ENCODE measurements at regions not wholly inside any gene's neighbourhood (a gene's known extent, or its start where the extent isn't known, plus 50 kb on each side); places are given as distances from the start of the nearest gene placed in this dataset.
"Not testable (repeated sequence)": the region's sequence is repeated elsewhere in the genome, so short reads cannot be mapped to it uniquely, and the experiment has no call there.

DNA sequence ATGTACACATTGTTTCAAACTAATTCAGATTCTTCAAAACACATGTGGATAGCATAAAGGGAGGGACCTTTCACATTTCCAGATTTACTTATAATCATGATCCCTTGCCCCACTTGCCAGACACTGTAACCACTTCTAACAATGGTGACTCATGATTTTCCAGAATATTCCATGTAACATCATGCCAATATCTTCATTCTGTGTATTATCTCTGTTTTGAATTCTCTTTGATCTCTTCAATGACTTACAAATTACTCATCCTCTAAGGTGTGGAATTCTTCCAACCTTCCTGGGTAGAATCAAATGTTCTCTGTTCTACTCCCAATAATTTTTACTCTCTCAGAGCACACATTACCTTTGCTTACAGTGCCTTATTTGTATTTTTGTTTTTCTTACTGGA is 517.1 kb downstream of the PCDH7 start:
- no peak for DNase-seq (ENCODE audit: extremely low spot score)
- ChIA-PET CTCF (interaction anchor here (1.0 kb wide), 1 partner anchor 14 kb away, joined by 3 read pairs; no protein-coding TSS in a partner anchor), POLR2A (no interaction called here)
- TF ChIP-seq, protein P1, sequence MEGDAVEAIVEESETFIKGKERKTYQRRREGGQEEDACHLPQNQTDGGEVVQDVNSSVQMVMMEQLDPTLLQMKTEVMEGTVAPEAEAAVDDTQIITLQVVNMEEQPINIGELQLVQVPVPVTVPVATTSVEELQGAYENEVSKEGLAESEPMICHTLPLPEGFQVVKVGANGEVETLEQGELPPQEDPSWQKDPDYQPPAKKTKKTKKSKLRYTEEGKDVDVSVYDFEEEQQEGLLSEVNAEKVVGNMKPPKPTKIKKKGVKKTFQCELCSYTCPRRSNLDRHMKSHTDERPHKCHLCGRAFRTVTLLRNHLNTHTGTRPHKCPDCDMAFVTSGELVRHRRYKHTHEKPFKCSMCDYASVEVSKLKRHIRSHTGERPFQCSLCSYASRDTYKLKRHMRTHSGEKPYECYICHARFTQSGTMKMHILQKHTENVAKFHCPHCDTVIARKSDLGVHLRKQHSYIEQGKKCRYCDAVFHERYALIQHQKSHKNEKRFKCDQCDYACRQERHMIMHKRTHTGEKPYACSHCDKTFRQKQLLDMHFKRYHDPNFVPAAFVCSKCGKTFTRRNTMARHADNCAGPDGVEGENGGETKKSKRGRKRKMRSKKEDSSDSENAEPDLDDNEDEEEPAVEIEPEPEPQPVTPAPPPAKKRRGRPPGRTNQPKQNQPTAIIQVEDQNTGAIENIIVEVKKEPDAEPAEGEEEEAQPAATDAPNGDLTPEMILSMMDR (IDR thresholded peaks at IDR 0.05; ENCODE audit: control extremely low read depth, extremely low read depth, low read depth, missing control alignments): no peak

DNA sequence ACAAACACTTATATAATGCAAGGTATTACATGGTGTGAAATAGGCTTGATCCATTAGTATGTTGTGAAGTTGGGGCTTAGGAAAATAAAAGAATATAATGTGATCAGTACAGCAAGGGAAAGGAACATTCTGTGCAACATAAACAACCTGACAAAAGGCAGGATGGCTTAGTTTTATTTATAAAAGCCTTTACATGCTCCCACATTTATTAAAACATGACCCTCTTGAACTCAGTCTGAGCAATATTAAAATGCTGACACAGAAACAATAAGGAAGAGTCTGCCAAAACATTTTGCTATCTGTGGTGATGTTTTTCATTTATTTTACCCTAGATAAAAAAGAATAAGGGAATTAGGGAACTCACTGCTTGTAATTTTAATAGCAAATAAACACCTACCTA is 519.7 kb downstream of the PCDH7 start:
- TF ChIP-seq, protein P1 (IDR thresholded peaks at IDR 0.05; ENCODE audit: control extremely low read depth, extremely low read depth, low read depth, missing control alignments): no peak
- POLR2A ChIA-PET: no interaction called here
- DNase-seq (ENCODE audit: extremely low spot score): no peak
- CTCF ChIA-PET: no interaction called here

DNA sequence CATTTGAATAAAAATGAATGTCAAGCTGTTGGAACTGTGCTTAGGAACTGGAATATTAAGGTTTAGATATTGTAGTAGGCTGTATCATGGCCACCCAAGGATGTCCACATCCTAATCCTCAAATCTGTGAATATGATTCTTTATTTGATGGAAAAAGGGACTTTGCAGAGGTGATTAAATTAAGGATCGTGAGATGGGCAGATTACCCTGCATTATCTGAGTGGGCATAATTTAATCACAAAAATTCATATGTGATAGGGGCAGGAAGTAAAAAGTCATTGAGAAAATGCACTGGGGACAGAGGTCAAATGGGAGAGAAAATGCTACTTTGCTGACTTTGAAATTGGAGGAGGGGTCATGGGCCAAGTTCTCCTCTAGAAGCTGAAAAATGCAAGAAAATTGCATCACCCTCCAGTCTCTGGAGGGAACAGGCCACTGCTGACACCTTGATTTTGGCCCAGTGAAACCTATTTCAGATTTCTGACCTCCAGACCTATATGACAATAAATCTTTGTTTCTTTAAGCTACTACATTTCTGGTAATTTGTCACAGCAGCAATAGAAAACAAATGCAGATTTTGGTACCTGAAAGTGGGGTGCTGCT is 521.4 kb downstream of the PCDH7 start:
- ChIA-PET CTCF (no interaction called here), POLR2A (no interaction called here)
- DNase-seq (ENCODE audit: extremely low spot score): no peak
- TF ChIP-seq, protein P1 (IDR thresholded peaks at IDR 0.05; ENCODE audit: control extremely low read depth, extremely low read depth, low read depth, missing control alignments): no peak

GRCh38 chr4:31246856-31247255 is 526.7 kb downstream of the PCDH7 start:
- ChIA-PET CTCF (no interaction called here), POLR2A (no interaction called here)
- DNase-seq (ENCODE audit: extremely low spot score): no peak
- TF ChIP-seq, protein P1 (IDR thresholded peaks at IDR 0.05; ENCODE audit: control extremely low read depth, extremely low read depth, low read depth, missing control alignments): no peak

DNA sequence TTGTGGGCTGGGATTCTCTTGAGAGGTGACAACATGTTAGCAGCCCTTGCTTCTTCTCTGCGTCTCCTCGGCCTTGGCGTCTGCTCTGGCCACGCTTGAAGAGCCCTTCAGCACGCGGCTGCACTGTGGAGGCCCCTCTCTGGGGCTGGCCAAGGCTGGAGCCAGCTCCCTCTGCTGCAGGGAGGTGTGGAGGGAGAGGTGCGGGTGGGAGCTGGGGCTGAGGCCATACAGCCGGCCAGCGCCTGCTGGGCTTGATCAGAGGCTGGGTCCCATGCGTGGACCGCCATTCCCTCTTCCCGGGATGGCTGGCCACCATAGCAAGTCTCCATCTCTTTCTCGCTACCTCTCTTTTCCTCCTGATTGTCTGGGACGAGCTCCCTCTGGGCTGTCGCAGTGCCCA is 539.0 kb downstream of the PCDH7 start:
- ChIA-PET CTCF (no interaction called here), POLR2A (no interaction called here)
- no peak for DNase-seq (ENCODE audit: extremely low spot score)
- TF ChIP-seq, protein P1 (IDR thresholded peaks at IDR 0.05; ENCODE audit: control extremely low read depth, extremely low read depth, low read depth, missing control alignments): no peak

DNA sequence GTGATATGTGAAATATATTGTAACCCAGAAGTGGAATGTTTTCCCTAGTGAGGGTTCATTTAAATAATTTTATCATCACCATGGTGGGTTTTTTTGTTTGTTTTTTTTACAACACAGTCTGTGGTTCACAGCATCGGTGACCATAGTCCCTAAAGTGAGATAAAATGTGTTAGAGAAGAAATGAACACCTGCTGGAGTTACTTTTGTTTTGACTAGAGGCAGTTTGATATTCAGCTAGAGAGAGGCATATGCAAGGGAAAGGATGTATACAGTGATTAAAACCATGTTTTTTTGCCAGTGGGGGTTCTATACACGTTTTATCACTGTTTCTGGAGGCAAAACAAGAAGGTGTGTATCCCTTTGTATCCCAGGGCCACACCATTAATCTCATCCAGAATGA is 541.5 kb downstream of the PCDH7 start:
- POLR2A ChIA-PET: no interaction called here
- TF ChIP-seq, protein P1 (IDR thresholded peaks at IDR 0.05; ENCODE audit: control extremely low read depth, extremely low read depth, low read depth, missing control alignments): no peak
- CTCF ChIA-PET: no interaction called here
- DNase-seq (ENCODE audit: extremely low spot score): no peak

DNA sequence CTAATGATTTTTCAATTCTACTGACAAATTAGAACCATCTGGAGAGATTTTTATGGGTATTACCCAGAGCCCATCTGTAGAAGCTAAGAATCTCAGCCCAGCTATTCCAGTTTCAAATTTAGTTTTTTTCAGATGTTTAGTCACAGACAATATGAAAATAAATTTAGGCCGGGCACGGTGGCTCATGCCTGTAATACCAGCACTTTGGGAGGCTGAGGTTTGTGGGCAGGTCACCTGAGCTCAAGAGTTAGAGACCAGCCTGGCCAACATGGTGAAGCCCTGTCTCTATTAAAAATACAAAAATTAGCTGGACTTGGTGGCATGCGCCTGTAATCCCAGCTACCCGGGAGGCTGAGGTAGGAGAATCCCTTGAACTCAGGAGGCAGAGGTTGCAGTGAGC is 545.9 kb downstream of the PCDH7 start:
- DNase-seq (ENCODE audit: extremely low spot score); CTCF ChIA-PET; POLR2A ChIA-PET: not testable (repeated sequence)
